GM12864 (cell line): ENCODE measurements at regions not wholly inside any gene's neighbourhood (a gene's known extent, or its start where the extent isn't known, plus 50 kb on each side); places are given as distances from the start of the nearest gene placed in this dataset.
"Not testable (repeated sequence)": the region's sequence is repeated elsewhere in the genome, so short reads cannot be mapped to it uniquely, and the experiment has no call there.

ENCODE experiments used
- DNase-seq: peaks from one replicate; pipeline ENCODE4 v3.0.0-alpha.2; 2011; ENCODE audit warnings: low read depth
- H3K4me3 ChIP-seq: 2 replicates; pipeline ENCODE4 v1.5.1; 2011; ENCODE audit warnings: mild to moderate bottlenecking, low read depth, low read length, control low read depth
- CTCF ChIP-seq: IDR thresholded peaks from 2 replicates; pipeline ENCODE4 v1.5.1; 2011; ENCODE audit warnings: low read depth, mild to moderate bottlenecking, moderate library complexity, low read length, control low read depth, inconsistent platforms; ENCODE audit errors: missing control alignments

GRCh38 chrX:94288972-94289371 is 615.0 kb downstream of the FAM133A start:
- no peak overlapping the region for H3K4me3 ChIP-seq
- DNase-seq = no peak
- TF ChIP-seq CTCF = no peak

- H3K4me3 ChIP-seq = no peak overlapping the region
- TF ChIP-seq CTCF = no peak
- DNase-seq = no peak
These were observed 628.4 kb downstream of the FAM133A start for GRCh38 chrX:94302446-94302845.

- no peak overlapping the region for H3K4me3 ChIP-seq
- no peak for TF ChIP-seq CTCF
These were observed 655.2 kb downstream of the FAM133A start for GRCh38 chrX:94329182-94329581.

GRCh38 chrX:94341730-94342129 is 667.7 kb downstream of the FAM133A start:
- DNase-seq, H3K4me3 ChIP-seq: not testable (repeated sequence)

More at GRCh38 chrX:94329182-94329581, 655.2 kb downstream of the FAM133A start:
- DNase-seq = no peak

- TF ChIP-seq CTCF = no peak
- H3K4me3 ChIP-seq = no peak overlapping the region
- no peak for DNase-seq
These were observed 687.2 kb downstream of the FAM133A start for GRCh38 chrX:94361241-94361640.

- H3K4me3 ChIP-seq = no peak overlapping the region
- TF ChIP-seq CTCF = no peak
- DNase-seq = no peak
These were observed 691.7 kb downstream of the FAM133A start for GRCh38 chrX:94365736-94366135.

GRCh38 chrX:94366616-94367015 is 692.6 kb downstream of the FAM133A start:
- H3K4me3 ChIP-seq = no peak overlapping the region
- no peak for TF ChIP-seq CTCF
- no peak for DNase-seq

- no peak for DNase-seq
- H3K4me3 ChIP-seq = no peak overlapping the region
- TF ChIP-seq CTCF = no peak
These were observed 715.0 kb downstream of the FAM133A start for GRCh38 chrX:94389044-94389443.
